AG04449 (cell line): ENCODE measurements at regions not wholly inside any gene's neighbourhood (a gene's known extent, or its start where the extent isn't known, plus 50 kb on each side); places are given as distances from the start of the nearest gene placed in this dataset.
"Not testable (repeated sequence)": the region's sequence is repeated elsewhere in the genome, so short reads cannot be mapped to it uniquely, and the experiment has no call there.

Experiments used
- CTCF ChIA-PET: fragments of 350-600 bp; formaldehyde crosslinking; extraction: SDS; loops from one replicate; lab custom pipeline; 2021; ENCODE audit warnings: antibody characterized with exemption; lab: Yijun Ruan, JAX
- POLR2A ChIA-PET: fragments of 400-600, 350-600 bp; formaldehyde crosslinking; extraction: SDS; loops from one replicate; lab custom pipeline; 2020; ENCODE audit warnings: antibody characterized with exemption, inconsistent platforms; lab: Yijun Ruan, JAX
- DNase-seq: peaks from one replicate; pipeline ENCODE4 v3.0.0-alpha.2; 2010; ENCODE audit warnings: low read depth, low spot score
- H3K4me3 ChIP-seq: 2 replicates; pipeline ENCODE4 v1.5.1; 2011; ENCODE audit warnings: low read depth, mild to moderate bottlenecking, control low read depth, low read length
- CTCF ChIP-seq: IDR thresholded peaks from one replicate; pipeline ENCODE4 v1.5.1; 2011; ENCODE audit warnings: mild to moderate bottlenecking, moderate library complexity, low read length, control low read depth, inconsistent platforms; ENCODE audit not compliant: insufficient read depth; ENCODE audit errors: missing control alignments

- DNase-seq, result no peak
- ChIA-PET CTCF (no interaction called here), POLR2A (no interaction called here)
- H3K4me3 ChIP-seq, result no peak overlapping the region
- TF ChIP-seq CTCF, result no peak
Measured at GRCh38 chr2:53610260-53610659, 157.3 kb upstream of the CHAC2 start.

GRCh38 chr2:53609551-53609950 lies 158.1 kb upstream of the CHAC2 start:
- no peak overlapping the region for H3K4me3 ChIP-seq
- no peak for TF ChIP-seq CTCF
- ChIA-PET POLR2A (no interaction called here), CTCF (no interaction called here)
- no peak for DNase-seq

GRCh38 chr2:53608293-53608692 lies 159.3 kb upstream of the CHAC2 start:
- H3K4me3 ChIP-seq, result no peak overlapping the region
- ChIA-PET CTCF (no interaction called here), POLR2A (no interaction called here)
- TF ChIP-seq CTCF, result no peak
- DNase-seq, result no peak

- TF ChIP-seq CTCF, result no peak
- CTCF ChIA-PET, result no interaction called here
- POLR2A ChIA-PET, result no interaction called here
- no peak overlapping the region for H3K4me3 ChIP-seq
- no peak for DNase-seq
Measured at GRCh38 chr2:53600815-53601214, 166.8 kb upstream of the CHAC2 start.

- DNase-seq, H3K4me3 ChIP-seq, POLR2A ChIA-PET, CTCF ChIA-PET: not testable (repeated sequence)
Measured at GRCh38 chr2:53586733-53587612, 180.6 kb upstream of the CHAC2 start.

- CTCF ChIA-PET, result interaction anchor here (1.0 kb wide), 1 partner anchor 384 kb away, joined by 3 read pairs; no protein-coding TSS in a partner anchor
- no peak overlapping the region for H3K4me3 ChIP-seq
- DNase-seq, result no peak
- TF ChIP-seq CTCF, result no peak
- POLR2A ChIA-PET, result no interaction called here
Measured at GRCh38 chr2:53584986-53585385, 182.6 kb upstream of the CHAC2 start.

GRCh38 chr2:53583583-53583982 lies 184.0 kb upstream of the CHAC2 start:
- H3K4me3 ChIP-seq, result no peak overlapping the region
- POLR2A ChIA-PET, result no interaction called here
- CTCF ChIA-PET, result no interaction called here
- no peak for DNase-seq
- TF ChIP-seq CTCF, result no peak
